HepG2 (cell line): ENCODE measurements at regions not wholly inside any gene's neighbourhood (a gene's known extent, or its start where the extent isn't known, plus 50 kb on each side); places are given as distances from the start of the nearest gene placed in this dataset.

Experiments used
- ASH2L ChIP-seq: fragments of 300-600, 200-600 bp; sonication (generic); IDR thresholded peaks from 2 replicates; pipeline ENCODE4 v1.7.0; 2017; ENCODE audit warnings: low read depth, mild to moderate bottlenecking, moderate library complexity, mixed read lengths, low read length; ENCODE audit not compliant: insufficient read length
- MED1 ChIP-seq: sonication (generic); formaldehyde crosslinking; IDR thresholded peaks from 2 replicates; pipeline ENCODE4 v1.4.0; 2020; ENCODE audit warnings: missing genetic modification reagents
- SMC3 ChIP-seq: IDR thresholded peaks from 2 replicates; pipeline ENCODE4 v1.6.1; 2011; ENCODE audit warnings: low read length, improper control_type of control experiment
- SP140L ChIP-seq: sonication (generic); formaldehyde crosslinking; IDR thresholded peaks from 2 replicates; pipeline ENCODE4 v1.4.0; 2020; ENCODE audit warnings: missing genetic modification reagents, borderline replicate concordance
- SRY ChIP-seq: sonication (generic); formaldehyde crosslinking; IDR thresholded peaks from 2 replicates; pipeline ENCODE4 v1.8.0; 2022; ENCODE audit warnings: mild to moderate bottlenecking, missing genetic modification reagents
- STAG1 ChIP-seq: sonication (generic); formaldehyde crosslinking; IDR thresholded peaks from 2 replicates; pipeline ENCODE4 v1.4.0; 2020; ENCODE audit warnings: missing genetic modification reagents
- ZMYM4 ChIP-seq: sonication (generic); formaldehyde crosslinking; IDR thresholded peaks from 2 replicates; pipeline ENCODE4 v1.8.1; 2023; ENCODE audit warnings: mild to moderate bottlenecking, missing genetic modification reagents
- ZSCAN31 ChIP-seq: sonication (generic); formaldehyde crosslinking; IDR thresholded peaks from 2 replicates; pipeline ENCODE4 v1.5.0; 2020; ENCODE audit warnings: low read depth, mild to moderate bottlenecking, missing genetic modification reagents
- TF ChIP-seq, protein P1 (sequence below): sonication (generic); formaldehyde crosslinking; IDR thresholded peaks from 2 replicates; pipeline ENCODE4 v1.9.0; 2021; ENCODE audit warnings: mild to moderate bottlenecking, missing genetic modification reagents

GRCh38 chr2:182649316-182649715 is 66.7 kb upstream of the DNAJC10 start (continued):
- TF ChIP-seq, protein P1, sequence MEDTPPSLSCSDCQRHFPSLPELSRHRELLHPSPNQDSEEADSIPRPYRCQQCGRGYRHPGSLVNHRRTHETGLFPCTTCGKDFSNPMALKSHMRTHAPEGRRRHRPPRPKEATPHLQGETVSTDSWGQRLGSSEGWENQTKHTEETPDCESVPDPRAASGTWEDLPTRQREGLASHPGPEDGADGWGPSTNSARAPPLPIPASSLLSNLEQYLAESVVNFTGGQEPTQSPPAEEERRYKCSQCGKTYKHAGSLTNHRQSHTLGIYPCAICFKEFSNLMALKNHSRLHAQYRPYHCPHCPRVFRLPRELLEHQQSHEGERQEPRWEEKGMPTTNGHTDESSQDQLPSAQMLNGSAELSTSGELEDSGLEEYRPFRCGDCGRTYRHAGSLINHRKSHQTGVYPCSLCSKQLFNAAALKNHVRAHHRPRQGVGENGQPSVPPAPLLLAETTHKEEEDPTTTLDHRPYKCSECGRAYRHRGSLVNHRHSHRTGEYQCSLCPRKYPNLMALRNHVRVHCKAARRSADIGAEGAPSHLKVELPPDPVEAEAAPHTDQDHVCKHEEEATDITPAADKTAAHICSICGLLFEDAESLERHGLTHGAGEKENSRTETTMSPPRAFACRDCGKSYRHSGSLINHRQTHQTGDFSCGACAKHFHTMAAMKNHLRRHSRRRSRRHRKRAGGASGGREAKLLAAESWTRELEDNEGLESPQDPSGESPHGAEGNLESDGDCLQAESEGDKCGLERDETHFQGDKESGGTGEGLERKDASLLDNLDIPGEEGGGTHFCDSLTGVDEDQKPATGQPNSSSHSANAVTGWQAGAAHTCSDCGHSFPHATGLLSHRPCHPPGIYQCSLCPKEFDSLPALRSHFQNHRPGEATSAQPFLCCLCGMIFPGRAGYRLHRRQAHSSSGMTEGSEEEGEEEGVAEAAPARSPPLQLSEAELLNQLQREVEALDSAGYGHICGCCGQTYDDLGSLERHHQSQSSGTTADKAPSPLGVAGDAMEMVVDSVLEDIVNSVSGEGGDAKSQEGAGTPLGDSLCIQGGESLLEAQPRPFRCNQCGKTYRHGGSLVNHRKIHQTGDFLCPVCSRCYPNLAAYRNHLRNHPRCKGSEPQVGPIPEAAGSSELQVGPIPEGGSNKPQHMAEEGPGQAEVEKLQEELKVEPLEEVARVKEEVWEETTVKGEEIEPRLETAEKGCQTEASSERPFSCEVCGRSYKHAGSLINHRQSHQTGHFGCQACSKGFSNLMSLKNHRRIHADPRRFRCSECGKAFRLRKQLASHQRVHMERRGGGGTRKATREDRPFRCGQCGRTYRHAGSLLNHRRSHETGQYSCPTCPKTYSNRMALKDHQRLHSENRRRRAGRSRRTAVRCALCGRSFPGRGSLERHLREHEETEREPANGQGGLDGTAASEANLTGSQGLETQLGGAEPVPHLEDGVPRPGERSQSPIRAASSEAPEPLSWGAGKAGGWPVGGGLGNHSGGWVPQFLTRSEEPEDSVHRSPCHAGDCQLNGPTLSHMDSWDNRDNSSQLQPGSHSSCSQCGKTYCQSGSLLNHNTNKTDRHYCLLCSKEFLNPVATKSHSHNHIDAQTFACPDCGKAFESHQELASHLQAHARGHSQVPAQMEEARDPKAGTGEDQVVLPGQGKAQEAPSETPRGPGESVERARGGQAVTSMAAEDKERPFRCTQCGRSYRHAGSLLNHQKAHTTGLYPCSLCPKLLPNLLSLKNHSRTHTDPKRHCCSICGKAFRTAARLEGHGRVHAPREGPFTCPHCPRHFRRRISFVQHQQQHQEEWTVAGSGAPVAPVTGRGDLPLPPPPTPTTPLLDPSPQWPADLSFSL (CRISPR knock-in tag), result peak; percentile 47; the same call in 1 of the 2 replicates
- TF ChIP-seq SMC3 (peak; percentile 67; the same call in 1 of the 2 replicates), ASH2L (no peak), SP140L (CRISPR knock-in tag) (peak; percentile 39; the same call in 1 of the 2 replicates), MED1 (CRISPR knock-in tag) (no peak), ZSCAN31 (0 out of 2 replicates have a peak, but pooled peaks have one; percentile 31), ZMYM4 (CRISPR knock-in tag) (peak; percentile 26; the same call in 1 of the 2 replicates), SRY (CRISPR knock-in tag) (no peak), STAG1 (peak; percentile 80)
